Naive B cell (primary cell): ENCODE measurements at regions not wholly inside any gene's neighbourhood (a gene's known extent, or its start where the extent isn't known, plus 50 kb on each side); places are given as distances from the start of the nearest gene placed in this dataset.

Experiments used
- ATAC-seq, 2 donors: fragments of 150-1000 bp; cut with Tn5 transposase; 2 replicates each; pipeline ENCODE4 v1.10.0; 2021; ENCODE audit warnings: low read depth in 2 of 2, mild to moderate bottlenecking in 2 of 2, moderate library complexity in 2 of 2
- DNase-seq: peaks from one replicate; pipeline ENCODE4 v3.0.0; 2022
- H3K27ac Mint-ChIP-seq, 6 donors: one replicate each; pipeline ENCODE4 v1.8.0; 2020 to 2022; ENCODE audit warnings: mild to moderate bottlenecking in 6 of 6, mixed read lengths in 6 of 6, moderate library complexity in 5 of 6, inconsistent platforms in 2 of 6
- H3K27me3 Mint-ChIP-seq, 3 donors: one replicate each; pipeline ENCODE4 v1.8.0; 2021 to 2022; ENCODE audit warnings: mixed read lengths in 3 of 3, mild to moderate bottlenecking in 1 of 3
- H3K36me3 Mint-ChIP-seq, 2 donors: one replicate each; pipeline ENCODE4 v1.8.0; 2020 to 2022; ENCODE audit warnings: mixed read lengths in 2 of 2, inconsistent platforms in 1 of 2, mild to moderate bottlenecking in 1 of 2
- H3K4me1 Mint-ChIP-seq, 3 donors: one replicate each; pipeline ENCODE4 v1.8.0; 2020 to 2022; ENCODE audit warnings: mixed read lengths in 3 of 3, inconsistent platforms in 1 of 3, mild to moderate bottlenecking in 1 of 3, moderate library complexity in 1 of 3
- H3K4me3 Mint-ChIP-seq, 8 donors: one replicate each; pipeline ENCODE4 v1.8.0; 2020 to 2022; ENCODE audit warnings: mild to moderate bottlenecking in 8 of 8, mixed read lengths in 8 of 8, moderate library complexity in 8 of 8, inconsistent platforms in 2 of 8
- H3K9me3 Mint-ChIP-seq, 7 donors: one replicate each; pipeline ENCODE4 v1.8.0; 2020 to 2022; ENCODE audit warnings: mixed read lengths in 7 of 7, mild to moderate bottlenecking in 5 of 7, inconsistent platforms in 2 of 7, moderate library complexity in 1 of 7

DNA sequence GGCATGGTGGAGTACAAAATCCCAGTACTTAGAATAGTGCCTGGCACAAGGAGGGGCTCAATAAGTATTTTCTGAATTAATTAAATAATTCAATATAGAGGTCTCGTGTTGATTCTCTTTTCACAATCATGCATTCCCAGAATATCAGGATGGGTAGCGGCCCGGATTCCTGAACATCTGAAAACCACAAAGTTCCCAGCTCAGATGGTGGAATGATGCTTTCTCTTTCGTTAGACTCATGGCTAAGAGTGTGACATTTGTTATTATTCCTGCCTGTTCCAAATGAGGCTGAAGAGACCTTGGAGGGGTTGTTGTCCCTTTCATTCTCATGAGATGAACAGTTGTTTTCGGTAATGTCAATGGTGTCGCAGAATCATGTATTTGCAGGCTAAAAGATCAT, 95.4 kb upstream of the LIFR start:
- Mint-ChIP-seq H3K36me3 (no peaks in the 10 kb centered on the region), H3K9me3 (peaks cover 0 to 13% (median 0%) of the 10 kb centered on the region in 7 donors), H3K4me3 (no peak overlapping the region), H3K27ac (no peak overlapping the region), H3K4me1 (peaks cover 5 to 9% (median 8%) of the 10 kb centered on the region in 3 donors), H3K27me3 (peaks cover 8 to 12% (median 9%) of the 10 kb centered on the region in 3 donors)
- DNase-seq = no peak
- ATAC-seq = no peak

DNA sequence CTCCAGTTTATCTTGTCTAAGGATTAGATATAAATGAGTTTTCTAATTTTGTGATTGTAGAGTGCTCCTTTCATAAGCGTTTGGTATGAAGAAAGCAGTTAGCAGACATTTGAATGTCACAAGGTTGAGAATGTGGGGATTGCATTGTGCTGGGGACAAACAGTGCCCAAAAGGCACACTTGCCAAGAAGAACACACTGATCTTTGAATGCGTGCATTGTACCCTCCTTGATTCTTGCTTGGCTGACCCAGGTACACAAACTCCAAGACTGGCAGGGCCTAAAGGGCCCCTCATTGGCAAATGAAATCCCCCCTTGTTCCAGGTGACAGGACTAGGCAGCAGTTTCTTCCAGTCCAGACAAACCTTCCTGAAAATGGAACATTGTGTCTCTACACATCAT, 96.9 kb upstream of the LIFR start:
- ATAC-seq (no peak), DNase-seq (no peak)
- peaks cover 5 to 9% (median 8%) of the 10 kb centered on the region in 3 donors for H3K4me1 Mint-ChIP-seq
- H3K9me3 Mint-ChIP-seq = peaks cover 0 to 13% (median 0%) of the 10 kb centered on the region in 7 donors
- peaks cover 8 to 12% (median 9%) of the 10 kb centered on the region in 3 donors for H3K27me3 Mint-ChIP-seq
- H3K27ac Mint-ChIP-seq = no peak overlapping the region
- no peak overlapping the region for H3K4me3 Mint-ChIP-seq
- H3K36me3 Mint-ChIP-seq = no peaks in the 10 kb centered on the region

DNA sequence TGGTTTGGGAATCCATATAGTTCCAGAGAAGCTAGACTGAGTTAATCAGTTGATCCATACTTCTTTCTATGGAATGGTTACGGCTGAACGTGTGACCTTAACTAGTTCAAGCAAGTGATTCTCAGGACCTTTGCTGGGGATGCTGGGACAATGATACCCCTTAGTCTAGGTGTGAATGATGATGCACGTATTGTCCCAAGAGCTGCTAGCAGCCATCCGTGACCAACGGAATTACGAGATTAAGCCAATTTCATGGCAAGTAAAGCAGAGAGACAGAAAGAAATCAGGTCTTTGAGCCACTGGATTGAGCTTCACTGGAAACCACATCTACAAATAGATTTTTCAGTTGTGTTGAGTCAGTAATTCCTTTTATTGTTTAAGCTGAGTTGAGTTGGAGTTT, 99.2 kb upstream of the LIFR start:
- DNase-seq = no peak
- no peak for ATAC-seq
- peaks cover 0 to 5% (median 5%) of the 10 kb centered on the region in 3 donors for H3K27me3 Mint-ChIP-seq

DNA sequence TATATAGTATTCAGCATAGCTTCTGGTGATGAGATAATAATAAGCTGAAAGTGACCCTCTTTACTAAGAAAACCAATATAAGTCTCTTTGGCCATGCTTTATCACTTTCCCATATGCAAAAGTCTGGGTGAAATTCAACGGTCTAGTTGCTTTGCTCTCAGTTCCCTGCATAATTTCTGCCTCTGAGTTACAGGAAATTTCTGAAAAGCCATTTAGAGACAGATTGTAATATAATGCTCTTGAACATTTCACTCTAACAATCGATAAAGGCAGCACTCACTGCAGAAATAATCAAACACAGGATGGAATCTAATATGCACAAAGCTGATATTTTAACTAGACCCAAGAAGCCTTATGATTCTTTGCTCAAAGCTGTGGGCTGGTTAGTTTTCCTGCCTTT, 100.1 kb upstream of the LIFR start:
- Mint-ChIP-seq H3K4me1 (no peaks in the 10 kb centered on the region), H3K27ac (no peak overlapping the region), H3K9me3 (peaks cover 0 to 3% (median 0%) of the 10 kb centered on the region in 7 donors), H3K36me3 (no peaks in the 10 kb centered on the region), H3K4me3 (no peak overlapping the region), H3K27me3 (peaks cover 0 to 5% (median 5%) of the 10 kb centered on the region in 3 donors)
- ATAC-seq (no peak), DNase-seq (no peak)

More for the DNA sequence above, 99.2 kb upstream of the LIFR start:
- Mint-ChIP-seq H3K9me3 (peaks cover 0 to 3% (median 0%) of the 10 kb centered on the region in 7 donors), H3K4me1 (peaks cover 0 to under 1% (median 0%) of the 10 kb centered on the region in 3 donors), H3K27ac (no peak overlapping the region), H3K36me3 (no peaks in the 10 kb centered on the region), H3K4me3 (no peak overlapping the region)

DNA sequence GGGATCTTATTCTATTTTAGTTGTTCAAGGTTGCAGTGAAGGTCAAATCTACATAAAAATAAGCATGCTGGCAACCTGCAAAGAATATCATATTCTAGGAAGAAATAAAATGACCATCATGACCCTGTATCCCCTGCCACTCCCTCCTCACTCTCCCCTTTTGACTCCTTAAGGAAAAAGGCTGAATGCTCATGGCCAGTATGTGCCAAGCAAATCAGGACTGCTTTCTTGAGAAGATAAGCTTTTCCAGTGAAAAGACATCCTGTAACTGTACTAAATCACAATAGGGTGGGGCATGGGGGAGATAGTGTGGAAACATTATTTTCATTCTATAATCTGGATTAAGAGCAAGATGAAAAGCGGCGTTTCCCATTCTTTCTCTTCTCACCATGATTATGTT, 100.6 kb upstream of the LIFR start:
- DNase-seq (no peak), ATAC-seq (no peak)
- no peaks in the 10 kb centered on the region for H3K36me3 Mint-ChIP-seq
- H3K4me1 Mint-ChIP-seq = no peaks in the 10 kb centered on the region
- H3K27ac Mint-ChIP-seq = no peak overlapping the region
- H3K4me3 Mint-ChIP-seq = no peak overlapping the region
- peaks cover 0 to 9% (median 5%) of the 10 kb centered on the region in 3 donors for H3K27me3 Mint-ChIP-seq
- peaks cover 0 to 3% (median 0%) of the 10 kb centered on the region in 7 donors for H3K9me3 Mint-ChIP-seq

DNA sequence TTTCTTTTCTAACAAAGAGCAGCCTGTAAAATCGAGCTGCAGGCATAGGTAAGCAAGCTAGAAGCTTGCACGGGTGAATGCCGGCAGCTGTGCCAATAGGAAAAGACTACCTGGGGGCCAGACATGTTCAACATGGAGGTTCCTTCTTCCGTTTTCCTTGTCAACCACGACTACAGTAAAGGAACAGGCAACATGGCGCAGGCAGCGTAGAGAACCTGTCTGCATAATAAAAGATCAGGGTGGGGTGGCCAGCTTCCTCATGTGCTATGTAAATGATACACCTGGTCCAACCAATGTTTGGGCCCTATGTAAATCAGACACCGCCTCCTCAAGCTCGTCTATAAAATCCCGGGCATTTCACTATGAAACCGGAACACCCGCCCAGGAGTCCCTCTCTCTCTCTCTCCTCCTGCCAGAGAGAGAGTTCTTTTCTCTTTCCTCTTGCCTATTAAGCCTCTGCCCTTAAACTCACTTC, 103.8 kb upstream of the LIFR start:
- Mint-ChIP-seq H3K36me3 (no peaks in the 10 kb centered on the region), H3K4me3 (no peak overlapping the region), H3K27ac (no peak overlapping the region), H3K4me1 (no peaks in the 10 kb centered on the region), H3K9me3 (peaks cover 0 to 3% (median 0%) of the 10 kb centered on the region in 7 donors), H3K27me3 (peaks cover 5 to 10% (median 5%) of the 10 kb centered on the region in 3 donors)
- DNase-seq (no peak), ATAC-seq (no peak)

DNA sequence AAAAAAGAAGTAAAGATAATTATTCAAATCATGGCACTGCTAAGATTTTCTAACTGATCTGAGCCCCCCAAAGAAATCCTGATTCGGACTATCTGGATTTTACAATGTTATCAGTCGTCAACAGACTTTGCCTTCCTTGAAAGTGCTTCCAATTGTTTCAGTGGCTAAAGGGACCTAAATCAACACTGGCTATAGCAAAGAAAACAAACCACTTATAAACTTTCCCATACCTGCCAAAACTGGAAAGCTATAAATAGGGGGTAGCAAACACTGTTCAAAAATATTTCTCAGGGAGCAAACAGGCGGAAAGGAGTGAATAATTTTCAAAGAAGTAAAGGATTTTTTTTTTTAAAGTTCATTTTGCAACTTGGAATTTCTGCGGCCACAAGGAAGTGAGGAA, 105.6 kb upstream of the LIFR start:
- peaks cover 10 to 22% (median 21%) of the 10 kb centered on the region in 3 donors for H3K27me3 Mint-ChIP-seq
- H3K36me3 Mint-ChIP-seq = no peaks in the 10 kb centered on the region

DNA sequence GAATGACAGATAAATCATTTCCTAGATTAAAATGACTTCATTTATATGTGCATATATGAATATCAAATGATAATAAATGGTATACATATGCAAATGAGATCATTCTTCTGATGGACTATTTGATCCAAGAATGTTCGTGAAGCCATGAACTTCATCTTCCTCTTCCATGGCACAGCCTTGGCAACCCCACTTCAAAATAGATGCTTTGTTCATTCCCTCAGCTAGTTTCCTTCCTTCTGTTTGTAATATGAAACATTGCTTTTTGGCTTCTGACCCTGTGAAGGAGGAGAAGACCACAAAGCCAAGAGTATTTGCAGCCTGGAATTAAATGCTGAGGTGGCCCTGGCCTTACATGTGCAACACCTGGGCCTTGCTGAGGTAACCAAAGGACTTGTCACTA, 106.8 kb upstream of the LIFR start:
- Mint-ChIP-seq H3K4me3 (no peak overlapping the region), H3K27ac (no peak overlapping the region), H3K9me3 (peaks cover 0 to 8% (median 0%) of the 10 kb centered on the region in 7 donors), H3K36me3 (no peaks in the 10 kb centered on the region), H3K27me3 (peaks cover 10 to 22% (median 21%) of the 10 kb centered on the region in 3 donors), H3K4me1 (no peaks in the 10 kb centered on the region)
- no peak for DNase-seq
- no peak for ATAC-seq

More for the DNA sequence above, 105.6 kb upstream of the LIFR start:
- ATAC-seq (no peak), DNase-seq (no peak)
- Mint-ChIP-seq H3K9me3 (peaks cover 0 to 8% (median 0%) of the 10 kb centered on the region in 7 donors), H3K4me1 (no peaks in the 10 kb centered on the region), H3K27ac (no peak overlapping the region), H3K4me3 (no peak overlapping the region)

DNA sequence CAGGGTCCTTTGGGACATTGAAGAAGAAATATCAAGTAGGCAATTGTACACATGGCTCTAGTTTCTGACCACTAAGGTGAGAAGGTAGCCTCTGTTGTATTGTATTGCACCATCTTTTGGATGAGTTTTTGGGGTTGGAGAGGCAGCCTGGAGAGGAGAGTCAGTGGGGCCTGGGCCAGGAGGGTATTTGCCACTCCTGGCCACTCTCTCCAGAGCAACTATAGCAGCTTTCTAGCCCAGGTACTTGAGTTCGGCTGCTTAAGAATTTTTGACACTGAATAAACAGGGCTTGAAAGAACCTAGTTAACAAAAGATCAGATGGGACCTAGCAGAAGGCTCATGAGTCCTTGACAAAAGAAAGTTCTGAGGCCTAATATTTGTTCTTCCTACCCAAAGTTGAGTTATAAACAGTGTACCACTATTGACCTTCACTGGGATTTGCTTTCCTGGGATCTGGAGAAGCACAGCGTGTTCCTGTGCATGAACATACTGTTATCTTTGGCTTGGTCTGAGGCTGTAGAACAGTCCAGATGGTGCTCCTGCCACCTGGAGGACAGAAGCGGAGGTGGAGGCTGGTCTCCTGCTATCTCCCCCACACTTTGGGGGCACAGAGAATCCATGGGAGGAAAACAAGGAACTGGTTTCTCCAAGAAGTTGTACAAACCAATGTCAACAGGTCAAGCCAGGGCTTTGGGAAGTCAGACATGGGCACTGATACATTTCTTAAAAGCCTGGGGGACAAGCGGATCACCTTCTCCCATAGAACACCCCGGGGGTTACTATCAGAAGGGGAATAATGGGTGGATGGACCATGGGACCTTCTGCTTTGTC, 110.4 kb upstream of the LIFR start:
- Mint-ChIP-seq H3K4me1 (no peaks in the 10 kb centered on the region), H3K27me3 (peaks cover 8 to 21% (median 17%) of the 10 kb centered on the region in 3 donors), H3K9me3 (peaks cover 0 to 8% (median 0%) of the 10 kb centered on the region in 7 donors), H3K36me3 (no peaks in the 10 kb centered on the region), H3K4me3 (no peak overlapping the region), H3K27ac (peak overlapping the region in 1 of 6 donors; percentile 59)
- no peak for DNase-seq
- no peak for ATAC-seq

DNA sequence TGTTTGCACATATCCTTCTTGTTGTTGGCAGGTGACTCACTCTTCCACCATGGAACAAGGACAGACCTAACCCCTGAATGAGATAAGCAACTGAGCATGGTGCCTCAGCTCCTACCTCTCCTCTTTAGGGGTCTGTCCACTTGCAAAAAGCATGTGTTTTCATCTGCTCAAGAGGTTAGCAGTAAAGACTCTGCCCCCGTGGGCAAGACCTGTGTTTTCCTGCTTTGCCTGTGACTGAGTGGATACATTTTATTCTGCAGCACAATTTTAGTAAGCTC, 111.0 kb upstream of the LIFR start:
- Mint-ChIP-seq H3K4me3 (no peak overlapping the region), H3K9me3 (peaks cover 0 to 8% (median 0%) of the 10 kb centered on the region in 7 donors), H3K27me3 (peaks cover 5 to 21% (median 17%) of the 10 kb centered on the region in 3 donors), H3K4me1 (no peaks in the 10 kb centered on the region), H3K36me3 (no peaks in the 10 kb centered on the region), H3K27ac (peak overlapping the region in 1 of 6 donors; percentile 59)
- ATAC-seq (no peak), DNase-seq (no peak)

DNA sequence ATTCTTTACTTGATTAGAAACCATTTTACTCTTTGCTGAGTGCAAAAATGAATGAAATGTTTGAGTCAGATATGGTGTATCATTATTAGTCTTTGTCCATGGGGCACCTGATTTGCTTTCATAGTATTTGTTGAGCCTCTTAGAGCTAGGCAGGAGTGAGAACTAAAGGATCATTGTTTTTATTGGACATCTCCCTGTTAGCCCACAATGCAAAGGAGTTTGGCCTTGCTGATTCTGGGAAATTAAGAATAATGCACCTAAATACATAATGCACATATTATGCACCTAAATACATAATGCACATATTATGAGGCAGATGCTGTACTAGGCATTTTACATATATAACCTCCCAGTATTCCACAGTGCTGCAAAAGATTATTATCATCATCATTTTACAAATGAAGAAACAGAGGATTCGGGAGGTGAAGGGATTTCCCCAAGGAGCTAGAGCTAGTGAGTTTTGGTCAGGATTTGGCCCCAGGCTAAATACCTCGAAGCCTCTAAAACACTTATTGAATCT, 113.0 kb upstream of the LIFR start:
- Mint-ChIP-seq H3K36me3 (no peaks in the 10 kb centered on the region), H3K4me1 (no peaks in the 10 kb centered on the region), H3K27me3 (peaks cover 5 to 21% (median 17%) of the 10 kb centered on the region in 3 donors), H3K27ac (no peak overlapping the region), H3K4me3 (no peak overlapping the region), H3K9me3 (peaks cover 0 to 13% (median 3%) of the 10 kb centered on the region in 7 donors)
- no peak for ATAC-seq
- DNase-seq = no peak

DNA sequence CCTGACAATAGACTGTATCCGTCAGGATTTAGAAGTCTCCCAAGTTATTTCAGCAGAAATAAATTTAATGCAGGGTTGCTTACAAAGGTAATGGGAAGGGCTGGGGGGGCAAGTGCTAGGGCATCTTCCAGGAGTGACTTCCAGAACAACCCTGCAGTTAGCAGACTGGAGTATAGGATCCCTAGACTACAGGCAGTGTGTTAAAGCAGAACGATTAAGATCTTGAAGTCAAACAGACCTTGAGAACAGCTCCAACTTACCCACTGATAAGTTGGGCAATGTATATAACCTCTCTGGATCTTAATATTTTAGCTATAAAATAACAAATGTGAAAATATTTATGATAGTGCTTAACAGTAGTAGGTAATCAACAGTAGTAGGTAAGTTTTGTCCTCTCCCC, 113.6 kb upstream of the LIFR start:
- DNase-seq (no peak), ATAC-seq (no peak)
- Mint-ChIP-seq H3K4me3 (no peak overlapping the region), H3K9me3 (peaks cover 0 to 11% (median 3%) of the 10 kb centered on the region in 7 donors), H3K36me3 (no peaks in the 10 kb centered on the region), H3K27me3 (peaks cover 5 to 17% (median 17%) of the 10 kb centered on the region in 3 donors), H3K27ac (no peak overlapping the region), H3K4me1 (no peaks in the 10 kb centered on the region)

DNA sequence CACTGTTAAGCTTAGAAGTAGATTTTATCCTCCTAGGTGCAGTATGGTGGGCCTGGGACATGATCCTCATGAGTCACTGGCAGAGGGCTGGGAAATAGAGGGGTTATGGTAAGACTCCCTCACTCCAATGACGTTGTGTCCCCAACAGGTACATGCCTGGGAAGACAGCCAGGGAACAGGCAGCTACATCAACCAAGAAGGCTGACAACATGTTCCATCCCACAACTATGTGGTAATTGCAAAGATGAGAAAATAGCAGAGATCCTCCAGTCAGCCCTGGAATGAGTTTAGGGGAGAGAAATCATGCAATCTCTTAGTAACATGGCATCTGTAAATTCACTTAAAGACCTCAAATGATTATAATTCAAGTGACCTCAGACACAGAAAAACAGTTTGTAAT, 114.4 kb upstream of the LIFR start:
- Mint-ChIP-seq H3K36me3 (no peaks in the 10 kb centered on the region), H3K9me3 (peaks cover 0 to 15% (median 5%) of the 10 kb centered on the region in 7 donors), H3K4me1 (no peaks in the 10 kb centered on the region), H3K4me3 (no peak overlapping the region), H3K27me3 (peaks cover 5 to 15% (median 9%) of the 10 kb centered on the region in 3 donors), H3K27ac (no peak overlapping the region)
- no peak for DNase-seq
- no peak for ATAC-seq
